Esophagus muscularis mucosa (tissue), 4 donors: ENCODE measurements at regions not wholly inside any gene's neighbourhood (a gene's known extent, or its start where the extent isn't known, plus 50 kb on each side); places are given as distances from the start of the nearest gene placed in this dataset.
A peak's percentile ranks its signal among the peaks of the same experiment; 100 is the strongest.

ENCODE experiments used
- DNase-seq: peaks from one replicate; pipeline ENCODE4 v3.0.0-alpha.2; 2017; ENCODE audit errors: extremely low spot score
- H3K27ac ChIP-seq, 4 donors: fragments of 200-600 bp; sonication (generic); replicated peaks in 1 of 4; 1 replicate in 3 of 4; 2 replicates in 1 of 4; pipeline ENCODE4 v1.5.1; 2016 to 2019; ENCODE audit warnings: mild to moderate bottlenecking in 1 of 4
- H3K27me3 ChIP-seq, 4 donors: fragments of 200-600 bp; sonication (generic); one replicate each; pipeline versions ENCODE4 v1.5.1 to v1.6.0; 2016 to 2019
- H3K36me3 ChIP-seq, 4 donors: fragments of 200-600 bp; sonication (generic); one replicate each; pipeline ENCODE4 v1.5.1; 2016 to 2019
- H3K4me1 ChIP-seq, 4 donors: fragments of 200-600 bp; sonication (generic); one replicate each; pipeline ENCODE4 v1.5.1; 2016 to 2019
- H3K4me3 ChIP-seq, 4 donors: fragments of 200-600 bp; sonication (generic); 1 replicate in 2 of 4; 2 replicates in 2 of 4; pipeline ENCODE4 v1.5.1; 2016 to 2019; ENCODE audit warnings: mild to moderate bottlenecking in 4 of 4, moderate library complexity in 1 of 4
- H3K9me3 ChIP-seq, 4 donors: fragments of 200-600 bp; sonication (generic); 1 replicate in 3 of 4; 2 replicates in 1 of 4; pipeline ENCODE4 v1.5.1; 2016 to 2019
- CTCF ChIP-seq, 3 experiments: fragments of 200-600 bp in 2 of 3; fragments of 450-650 bp in 1 of 3; sonication (generic) in 2 of 3; IDR thresholded peaks; one replicate each; pipeline ENCODE4 v1.5.1; 2017 to 2019; ENCODE audit warnings: antibody characterized with exemption in 3 of 3, mild to moderate bottlenecking in 2 of 3, moderate library complexity in 1 of 3
- EP300 ChIP-seq: sonication (generic); formaldehyde crosslinking; IDR thresholded peaks from one replicate; pipeline ENCODE4 v1.6.1; 2017; ENCODE audit warnings: antibody characterized with exemption
- POLR2A ChIP-seq: fragments of 450-650 bp; IDR thresholded peaks from one replicate; pipeline ENCODE4 v1.6.1; 2017; ENCODE audit warnings: antibody characterized with exemption, moderate library complexity, mild to moderate bottlenecking, low read depth
- POLR2AphosphoS5 ChIP-seq, 2 donors: sonication (generic); formaldehyde crosslinking; IDR thresholded peaks; one replicate each; pipeline ENCODE4 v1.6.1; 2017; ENCODE audit warnings: antibody characterized with exemption in 2 of 2
- WGBS: methylation state at CpG from one replicate; pipeline ENCODE4 v1.1.5; 2018; 5-methylcytosine and 5-hydroxymethylcytosine counted together
- intact Hi-C: fragments of 100-400 bp; cut with DNase I; formaldehyde crosslinking; loops from one replicate; pipeline ENCODE4 v1.15.1; 2023

GRCh38 chr3:152621967-152622810 is 212.7 kb upstream of the P2RY1 start:
- Histone ChIP-seq H3K27ac (peak overlapping the region in 2 of 4 donors; percentile 0 to 20), H3K36me3 (no peaks in the 10 kb centered on the region), H3K27me3 (no peaks in the 10 kb centered on the region), H3K4me1 (peaks cover 0 to 7% (median 0%) of the 10 kb centered on the region in 4 donors), H3K9me3 (no peaks in the 10 kb centered on the region), H3K4me3 (no peak overlapping the region)
- 66% methylated on average over 4 of the region's 4 CpGs for WGBS
- intact Hi-C loops, result no loop called here
- DNase-seq, result no peak
- TF ChIP-seq CTCF (IDR thresholded peaks at IDR 0.05) (no peak), POLR2AphosphoS5 (IDR thresholded peaks at IDR 0.05) (no peak), POLR2A (no peak), EP300 (no peak)

GRCh38 chr3:152622811-152623167 is 212.1 kb upstream of the P2RY1 start:
- Histone ChIP-seq H3K27me3 (no peaks in the 10 kb centered on the region), H3K9me3 (no peaks in the 10 kb centered on the region), H3K4me1 (peaks cover 0 to 7% (median 0%) of the 10 kb centered on the region in 4 donors), H3K36me3 (no peaks in the 10 kb centered on the region), H3K27ac (no peak overlapping the region), H3K4me3 (no peak overlapping the region)
- WGBS, result 77% methylated on average over 2 of the region's 2 CpGs
- no peak for DNase-seq
- intact Hi-C loops, result no loop called here
- TF ChIP-seq POLR2AphosphoS5 (IDR thresholded peaks at IDR 0.05), result no peak
- no peak for TF ChIP-seq EP300

GRCh38 chr3:152623286-152623911 is 211.5 kb upstream of the P2RY1 start:
- Histone ChIP-seq H3K4me1 (peaks cover 0 to 7% (median 0%) of the 10 kb centered on the region in 4 donors), H3K27me3 (no peaks in the 10 kb centered on the region), H3K27ac (no peak overlapping the region), H3K4me3 (no peak overlapping the region), H3K36me3 (no peaks in the 10 kb centered on the region), H3K9me3 (no peaks in the 10 kb centered on the region)
- no peak for TF ChIP-seq CTCF (IDR thresholded peaks at IDR 0.05)
- no peak for TF ChIP-seq EP300
- TF ChIP-seq POLR2AphosphoS5 (IDR thresholded peaks at IDR 0.05), result no peak
- no peak for TF ChIP-seq POLR2A
- intact Hi-C loops, result no loop called here
- DNase-seq, result no peak
- WGBS, result 59% methylated on average over 5 of the region's 5 CpGs

GRCh38 chr3:152626226-152626625 is 208.7 kb upstream of the P2RY1 start:
- Histone ChIP-seq H3K27me3 (no peaks in the 10 kb centered on the region), H3K9me3 (no peaks in the 10 kb centered on the region), H3K4me1 (peaks cover 0 to 7% (median 0%) of the 10 kb centered on the region in 4 donors), H3K36me3 (no peaks in the 10 kb centered on the region), H3K4me3 (no peak overlapping the region), H3K27ac (no peak overlapping the region)
- intact Hi-C loops, result no loop called here
- WGBS, result 94% methylated on average over 4 of the region's 4 CpGs
- TF ChIP-seq POLR2AphosphoS5 (IDR thresholded peaks at IDR 0.05) (no peak), POLR2A (no peak), EP300 (no peak), CTCF (IDR thresholded peaks at IDR 0.05) (no peak)
- DNase-seq, result no peak

GRCh38 chr3:152628496-152628895 is 206.4 kb upstream of the P2RY1 start:
- TF ChIP-seq EP300, result no peak
- TF ChIP-seq POLR2AphosphoS5 (IDR thresholded peaks at IDR 0.05), result no peak
- TF ChIP-seq POLR2A, result no peak
- no peak for TF ChIP-seq CTCF (IDR thresholded peaks at IDR 0.05)
- no peaks in the 10 kb centered on the region for H3K9me3 ChIP-seq
- intact Hi-C loops, result no loop called here
- no peak overlapping the region for H3K27ac ChIP-seq
- H3K4me1 ChIP-seq, result no peaks in the 10 kb centered on the region
- WGBS, result 65% methylated on average over 3 of the region's 3 CpGs
- no peak overlapping the region for H3K4me3 ChIP-seq
- no peaks in the 10 kb centered on the region for H3K36me3 ChIP-seq
- no peak for DNase-seq
- no peaks in the 10 kb centered on the region for H3K27me3 ChIP-seq
